ENCODE measurements at regions not wholly inside any gene's neighbourhood (a gene's known extent, or its start where the extent isn't known, plus 50 kb on each side); places are given as distances from the start of the nearest gene placed in this dataset.
"Not testable (repeated sequence)": the region's sequence is repeated elsewhere in the genome, so short reads cannot be mapped to it uniquely, and the experiment has no call there.

DNA sequence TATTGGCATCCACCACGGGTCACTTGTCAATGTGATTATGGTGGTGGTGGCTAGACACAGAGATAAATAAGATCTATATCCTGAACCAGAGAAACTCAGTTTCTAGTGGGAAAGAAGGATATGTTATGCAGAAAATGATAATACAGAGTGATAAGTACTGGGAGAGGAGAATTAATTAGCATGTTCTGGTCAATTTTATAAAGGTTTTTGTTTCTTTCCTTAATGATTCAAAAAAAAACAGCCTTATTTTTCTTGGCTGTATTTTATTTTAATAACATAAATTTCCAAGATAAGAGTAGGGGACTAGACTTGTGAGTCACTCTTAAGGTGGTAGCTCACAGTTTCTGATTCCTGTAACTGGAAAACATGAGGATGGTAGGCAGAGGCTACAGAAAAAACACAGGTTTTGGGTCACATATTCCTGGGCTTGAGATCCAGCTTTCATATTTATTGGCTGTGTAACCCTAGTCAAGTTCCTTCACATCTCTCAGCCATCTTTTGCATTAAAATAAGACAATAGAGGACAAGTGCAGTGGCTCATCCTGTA, 350.3 kb upstream of the RPS23 start:
- 56% methylated on average over 1 of the region's 1 CpG for WGBS (ENCODE audit: low lambda C conversion rate)
- FAIRE-seq = no peak
- Histone ChIP-seq H3K36me3 (replicated peaks in 1 of 2; ENCODE audit: control insufficient read depth in 1 of 2, insufficient read depth in 2 of 2, low read length in 2 of 2) (no peaks in the 10 kb centered on the region), H3K27me3 (ENCODE audit: control insufficient read depth in 1 of 2, insufficient read depth in 2 of 2, low read length in 2 of 2) (no peaks in the 10 kb centered on the region), H3K79me2 (ENCODE audit: insufficient read depth, low read length) (no peaks in the 10 kb centered on the region), H3K4me3 (replicated peaks in 1 of 3; ENCODE audit: insufficient read depth in 1 of 3, low read depth in 2 of 3, low read length in 3 of 3) (no peak overlapping the region), H3K4me1 (ENCODE audit: insufficient read depth, low read length) (peaks cover 12% of the 10 kb centered on the region), H3K27ac (ENCODE audit: extremely low read length, insufficient read depth, low read length) (no peak overlapping the region), H3K9ac (ENCODE audit: insufficient read depth, low read depth, low read length) (no peak overlapping the region), H2AFZ (ENCODE audit: low read length) (no peak overlapping the region), H3K4me2 (ENCODE audit: low read depth, low read length) (no peak overlapping the region), H4K20me1 (ENCODE audit: insufficient read depth, low read length) (no peaks in the 10 kb centered on the region), H3K9me3 (ENCODE audit: low read length) (0 out of 2 replicates have a peak, but pooled peaks cover 9% of the 10 kb centered on the region)
- ChIA-PET CTCF (ENCODE audit: low intra/inter-chr PET ratio, low total read pairs) (no interaction called here), POLR2A (no interaction called here)
- DNase-seq (ENCODE audit: low spot score) = no peak
- in situ Hi-C loops (cut with HindIII; ENCODE audit: extremely low pct_ligation_motif_present, low pct_unique_long_range_greater_than_20kb) = loop anchor here (25.0 kb wide), 2 partner anchors 266 to 809 kb away; no protein-coding TSS in a partner anchor
- ATAC-seq = no peak
- intact Hi-C loops (cut with micrococcal nuclease; ENCODE audit: unreplicated experiment) = no loop called here
- TF ChIP-seq, protein P1, sequence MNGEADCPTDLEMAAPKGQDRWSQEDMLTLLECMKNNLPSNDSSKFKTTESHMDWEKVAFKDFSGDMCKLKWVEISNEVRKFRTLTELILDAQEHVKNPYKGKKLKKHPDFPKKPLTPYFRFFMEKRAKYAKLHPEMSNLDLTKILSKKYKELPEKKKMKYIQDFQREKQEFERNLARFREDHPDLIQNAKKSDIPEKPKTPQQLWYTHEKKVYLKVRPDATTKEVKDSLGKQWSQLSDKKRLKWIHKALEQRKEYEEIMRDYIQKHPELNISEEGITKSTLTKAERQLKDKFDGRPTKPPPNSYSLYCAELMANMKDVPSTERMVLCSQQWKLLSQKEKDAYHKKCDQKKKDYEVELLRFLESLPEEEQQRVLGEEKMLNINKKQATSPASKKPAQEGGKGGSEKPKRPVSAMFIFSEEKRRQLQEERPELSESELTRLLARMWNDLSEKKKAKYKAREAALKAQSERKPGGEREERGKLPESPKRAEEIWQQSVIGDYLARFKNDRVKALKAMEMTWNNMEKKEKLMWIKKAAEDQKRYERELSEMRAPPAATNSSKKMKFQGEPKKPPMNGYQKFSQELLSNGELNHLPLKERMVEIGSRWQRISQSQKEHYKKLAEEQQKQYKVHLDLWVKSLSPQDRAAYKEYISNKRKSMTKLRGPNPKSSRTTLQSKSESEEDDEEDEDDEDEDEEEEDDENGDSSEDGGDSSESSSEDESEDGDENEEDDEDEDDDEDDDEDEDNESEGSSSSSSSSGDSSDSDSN (CRISPR knock-in tag; IDR thresholded peaks at IDR 0.05) = no peak
- TF ChIP-seq PPARG (CRISPR knock-in tag; conservative IDR thresholded peaks at IDR 0.05) (no peak), ZNF225 (CRISPR knock-in tag; IDR thresholded peaks at IDR 0.05) (no peak)
- BruUV-seq (replicated peaks) = no TSS peak

DNA sequence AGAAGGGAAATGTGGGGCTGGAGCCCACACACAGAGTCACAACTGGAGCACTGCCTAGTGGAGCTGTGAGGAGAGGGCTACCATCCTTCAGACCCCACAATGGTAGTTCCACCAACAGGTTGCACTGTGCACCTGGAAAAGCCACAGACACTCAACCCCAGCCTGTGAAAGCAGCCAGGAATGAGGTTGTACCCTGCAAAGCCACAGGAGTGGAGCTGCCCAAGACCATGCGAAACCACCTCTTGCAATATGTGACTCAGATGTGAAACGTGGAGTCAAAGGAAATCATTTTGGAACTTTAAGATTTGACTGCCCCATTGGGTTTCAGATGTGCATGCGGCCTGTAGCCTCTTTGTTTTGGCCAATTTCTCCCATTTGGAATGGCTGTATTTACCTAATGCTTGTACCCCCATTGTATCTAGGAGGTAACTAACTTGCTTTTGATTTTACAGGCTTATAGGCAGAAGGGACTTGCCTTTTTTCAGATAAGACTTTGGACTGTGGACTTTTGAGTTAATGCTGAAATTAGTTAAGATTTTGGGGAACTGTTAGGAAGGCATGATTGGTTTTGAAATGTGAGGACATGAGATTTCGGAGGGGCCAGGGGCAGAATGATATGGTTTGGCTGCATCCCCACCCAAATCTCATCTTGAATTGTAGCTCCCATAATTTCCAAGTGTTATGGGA, 348.9 kb upstream of the RPS23 start:
- in situ Hi-C loops (cut with HindIII; ENCODE audit: extremely low pct_ligation_motif_present, low pct_unique_long_range_greater_than_20kb) = loop anchor here (25.0 kb wide), 2 partner anchors 265 to 810 kb away; no protein-coding TSS in a partner anchor

DNA sequence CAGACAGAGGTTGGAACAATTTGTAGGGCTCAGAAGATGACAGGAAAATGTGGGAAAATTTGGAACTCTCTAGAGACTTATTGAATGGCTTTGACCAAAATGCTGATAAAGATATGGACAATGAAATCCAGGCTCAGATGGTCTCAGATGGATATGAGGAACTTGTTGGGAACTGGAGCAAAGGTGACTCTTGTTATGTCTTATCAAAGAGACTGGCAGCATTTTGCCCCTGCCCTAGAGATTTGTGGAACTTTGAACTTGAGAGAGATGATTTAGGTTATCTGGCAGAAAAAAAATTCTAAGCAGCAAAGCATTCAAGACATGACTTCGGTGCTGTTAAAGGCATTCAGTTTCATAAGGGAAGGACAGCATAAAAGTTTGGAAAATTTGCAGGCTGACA, 347.9 kb upstream of the RPS23 start:
- H3K36me3 ChIP-seq (replicated peaks in 1 of 2; ENCODE audit: control insufficient read depth in 1 of 2, insufficient read depth in 2 of 2, low read length in 2 of 2); H3K27me3 ChIP-seq (ENCODE audit: control insufficient read depth in 1 of 2, insufficient read depth in 2 of 2, low read length in 2 of 2); FAIRE-seq; intact Hi-C loops (cut with micrococcal nuclease; ENCODE audit: unreplicated experiment); H3K27ac ChIP-seq (ENCODE audit: extremely low read length, insufficient read depth, low read length); H3K9ac ChIP-seq (ENCODE audit: insufficient read depth, low read depth, low read length); BruUV-seq (replicated peaks); H3K79me2 ChIP-seq (ENCODE audit: insufficient read depth, low read length); POLR2A ChIA-PET; CTCF ChIA-PET (ENCODE audit: low intra/inter-chr PET ratio, low total read pairs); H4K20me1 ChIP-seq (ENCODE audit: insufficient read depth, low read length); ATAC-seq; H3K4me3 ChIP-seq (replicated peaks in 1 of 3; ENCODE audit: insufficient read depth in 1 of 3, low read depth in 2 of 3, low read length in 3 of 3); DNase-seq (ENCODE audit: low spot score); H2AFZ ChIP-seq (ENCODE audit: low read length); H3K9me3 ChIP-seq (ENCODE audit: low read length); H3K4me2 ChIP-seq (ENCODE audit: low read depth, low read length): not testable (repeated sequence)
- peaks cover 36% of the 10 kb centered on the region for H3K4me1 ChIP-seq (ENCODE audit: insufficient read depth, low read length)
- WGBS (ENCODE audit: low lambda C conversion rate) = 55% methylated on average over 1 of the region's 1 CpG
- in situ Hi-C loops (cut with HindIII; ENCODE audit: extremely low pct_ligation_motif_present, low pct_unique_long_range_greater_than_20kb) = loop anchor here (25.0 kb wide), 2 partner anchors 264 to 811 kb away; no protein-coding TSS in a partner anchor

More for the DNA sequence above, 348.9 kb upstream of the RPS23 start:
- DNase-seq (ENCODE audit: low spot score); H3K27me3 ChIP-seq (ENCODE audit: control insufficient read depth in 1 of 2, insufficient read depth in 2 of 2, low read length in 2 of 2); H3K27ac ChIP-seq (ENCODE audit: extremely low read length, insufficient read depth, low read length); CTCF ChIA-PET (ENCODE audit: low intra/inter-chr PET ratio, low total read pairs); H3K9ac ChIP-seq (ENCODE audit: insufficient read depth, low read depth, low read length); H3K4me3 ChIP-seq (replicated peaks in 1 of 3; ENCODE audit: insufficient read depth in 1 of 3, low read depth in 2 of 3, low read length in 3 of 3); FAIRE-seq; intact Hi-C loops (cut with micrococcal nuclease; ENCODE audit: unreplicated experiment); H3K4me2 ChIP-seq (ENCODE audit: low read depth, low read length); H3K79me2 ChIP-seq (ENCODE audit: insufficient read depth, low read length); H3K9me3 ChIP-seq (ENCODE audit: low read length); ATAC-seq; H3K36me3 ChIP-seq (replicated peaks in 1 of 2; ENCODE audit: control insufficient read depth in 1 of 2, insufficient read depth in 2 of 2, low read length in 2 of 2); BruUV-seq (replicated peaks); H4K20me1 ChIP-seq (ENCODE audit: insufficient read depth, low read length); H2AFZ ChIP-seq (ENCODE audit: low read length); POLR2A ChIA-PET: not testable (repeated sequence)
- H3K4me1 ChIP-seq (ENCODE audit: insufficient read depth, low read length) = peaks cover 26% of the 10 kb centered on the region
- WGBS (ENCODE audit: low lambda C conversion rate) = 95% methylated on average over 4 of the region's 4 CpGs

Measured in HepG2 (cell line).